Gastroesophageal sphincter (tissue), 4 donors: ENCODE measurements at regions not wholly inside any gene's neighbourhood (a gene's known extent, or its start where the extent isn't known, plus 50 kb on each side); places are given as distances from the start of the nearest gene placed in this dataset.
A peak's percentile ranks its signal among the peaks of the same experiment; 100 is the strongest.
"Not testable (repeated sequence)": the region's sequence is repeated elsewhere in the genome, so short reads cannot be mapped to it uniquely, and the experiment has no call there.

ENCODE experiments used
- ATAC-seq: fragments of 150-250 bp; one replicate; pipeline ENCODE4 v1.9.1; 2016; ENCODE audit warnings: mild to moderate bottlenecking, moderate library complexity
- H3K27ac ChIP-seq, 4 donors: fragments of 200-600 bp; sonication (generic) in 3 of 4; 1 replicate in 3 of 4; 2 replicates in 1 of 4; pipeline ENCODE4 v1.5.1; 2016 to 2019
- H3K27me3 ChIP-seq: fragments of 200-600 bp; sonication (generic); one replicate; pipeline ENCODE4 v1.5.1; 2019
- H3K36me3 ChIP-seq, 2 donors: fragments of 200-600 bp; sonication (generic); one replicate each; pipeline ENCODE4 v1.5.1; 2019; ENCODE audit warnings: control low read depth in 1 of 2
- H3K4me1 ChIP-seq, 3 donors: fragments of 200-600 bp; sonication (generic); 1 replicate in 2 of 3; 2 replicates in 1 of 3; pipeline ENCODE4 v1.5.1; 2016 to 2019; ENCODE audit warnings: control low read depth in 2 of 3
- H3K4me3 ChIP-seq, 2 donors: fragments of 200-600 bp; sonication (generic); one replicate each; pipeline ENCODE4 v1.5.1; 2019; ENCODE audit warnings: mild to moderate bottlenecking in 1 of 2, moderate library complexity in 1 of 2
- H3K9me3 ChIP-seq, 3 donors: fragments of 200-600 bp; sonication (generic); one replicate each; pipeline ENCODE4 v1.5.1; 2017 to 2019; ENCODE audit warnings: control low read depth in 2 of 3
- CTCF ChIP-seq, 4 experiments: fragments of 200-600 bp in 2 of 4; fragments of 450-650 bp in 2 of 4; sonication (generic) in 1 of 4; IDR thresholded peaks; one replicate each; pipeline ENCODE4 v1.5.1; 2017 to 2019; ENCODE audit warnings: antibody characterized with exemption in 4 of 4, mild to moderate bottlenecking in 2 of 4, moderate library complexity in 2 of 4
- EP300 ChIP-seq: sonication (generic); formaldehyde crosslinking; IDR thresholded peaks from one replicate; pipeline ENCODE4 v1.6.1; 2017; ENCODE audit warnings: antibody characterized with exemption, mild to moderate bottlenecking
- POLR2A ChIP-seq, 2 donors: fragments of 450-650 bp; IDR thresholded peaks; one replicate each; pipeline ENCODE4 v1.6.1; 2017; ENCODE audit warnings: antibody characterized with exemption in 2 of 2, mild to moderate bottlenecking in 2 of 2, moderate library complexity in 1 of 2
- POLR2AphosphoS5 ChIP-seq: sonication (generic); formaldehyde crosslinking; IDR thresholded peaks from one replicate; pipeline ENCODE4 v1.6.1; 2017; ENCODE audit warnings: antibody characterized with exemption
- WGBS, 2 donors: methylation state at CpG; one replicate each; pipeline ENCODE4 v1.1.5; 2018; ENCODE audit warnings: low coverage in 1 of 2; 5-methylcytosine and 5-hydroxymethylcytosine counted together

- TF ChIP-seq POLR2AphosphoS5 (no peak), POLR2A (IDR thresholded peaks at IDR 0.05) (no peak), EP300 (no peak), CTCF (IDR thresholded peaks at IDR 0.05) (no peak)
- H3K9me3 ChIP-seq: no peaks in the 10 kb centered on the region
- H3K27ac ChIP-seq: no peak overlapping the region
- WGBS, 2 donors: 72 to 73% methylated on average over 2 of the region's 2 CpGs
- ATAC-seq: no peak
- no peaks in the 10 kb centered on the region for H3K36me3 ChIP-seq
- H3K4me1 ChIP-seq: peaks cover 0 to 25% (median 0%) of the 10 kb centered on the region in 3 donors
- H3K4me3 ChIP-seq: no peak overlapping the region
- H3K27me3 ChIP-seq: no peaks in the 10 kb centered on the region
Observed at GRCh38 chr2:8123464-8123863, 558.4 kb upstream of the ID2 start.

- Histone ChIP-seq H3K4me3 (no peak overlapping the region), H3K27me3 (no peaks in the 10 kb centered on the region), H3K27ac (no peak overlapping the region), H3K4me1 (peaks cover 0 to 5% (median 0%) of the 10 kb centered on the region in 3 donors), H3K36me3 (no peaks in the 10 kb centered on the region), H3K9me3 (no peaks in the 10 kb centered on the region)
- 77 to 87% methylated on average over 10 to 12 of the region's 12 CpGs for WGBS, 2 donors
- no peak for TF ChIP-seq POLR2A (IDR thresholded peaks at IDR 0.05)
- no peak for TF ChIP-seq CTCF (IDR thresholded peaks at IDR 0.05)
- no peak for TF ChIP-seq EP300
- no peak for TF ChIP-seq POLR2AphosphoS5
- peak; percentile 84 for ATAC-seq
Observed at GRCh38 chr2:8125741-8126711, 555.8 kb upstream of the ID2 start.

DNA sequence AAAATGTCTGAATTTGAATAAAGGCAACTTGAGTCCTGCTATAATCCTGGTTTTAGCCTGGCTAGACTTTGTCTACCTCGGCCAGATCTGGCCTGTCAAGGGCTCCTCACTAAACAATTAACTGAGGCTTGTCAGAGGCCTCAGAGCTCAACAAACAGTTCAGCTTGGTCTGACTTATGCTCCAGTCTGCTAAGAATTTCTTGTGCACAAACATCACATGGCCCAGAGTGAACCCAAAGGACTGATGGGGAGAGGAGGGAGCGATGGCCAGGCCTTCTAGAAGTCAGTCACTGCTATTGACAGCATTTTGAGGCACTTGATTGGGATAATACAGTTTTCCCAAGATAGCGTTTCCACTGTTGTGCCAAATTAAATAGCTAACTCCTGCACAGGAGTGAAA, 555.1 kb upstream of the ID2 start:
- no peak for TF ChIP-seq CTCF (IDR thresholded peaks at IDR 0.05)
- TF ChIP-seq EP300: no peak
- TF ChIP-seq POLR2A (IDR thresholded peaks at IDR 0.05): no peak
- TF ChIP-seq POLR2AphosphoS5: no peak
- H3K4me1 ChIP-seq: peaks cover 0 to 4% (median 0%) of the 10 kb centered on the region in 3 donors
- no peaks in the 10 kb centered on the region for H3K36me3 ChIP-seq
- no peaks in the 10 kb centered on the region for H3K27me3 ChIP-seq
- WGBS, 2 donors: 80% methylated on average over 3 of the region's 3 CpGs; no CpG with 5 or more reads in 1 of the 2 donors
- H3K27ac ChIP-seq: no peak overlapping the region
- H3K4me3 ChIP-seq: no peak overlapping the region
- ATAC-seq: no peak
- H3K9me3 ChIP-seq: no peaks in the 10 kb centered on the region

DNA sequence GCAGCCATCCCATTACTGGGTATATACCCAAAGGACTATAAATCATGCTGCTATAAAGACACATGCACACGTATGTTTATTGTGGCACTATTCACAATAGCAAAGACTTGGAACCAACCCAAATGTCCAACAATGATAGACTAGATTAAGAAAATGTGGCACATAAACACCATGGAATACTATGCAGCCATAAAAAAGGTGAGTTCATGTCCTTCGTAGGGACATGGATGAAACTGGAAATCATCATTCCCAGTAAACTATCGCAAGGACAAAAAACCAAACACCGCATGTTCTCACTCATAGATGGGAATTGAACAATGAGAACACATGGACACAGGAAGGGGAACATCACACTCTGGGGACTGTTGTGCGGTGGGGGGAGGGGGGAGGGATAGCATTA, 550.4 kb upstream of the ID2 start:
- WGBS, 2 donors: 95 to 100% methylated on average over 2 to 4 of the region's 5 CpGs
- H3K9me3 ChIP-seq, H3K27ac ChIP-seq, H3K27me3 ChIP-seq, H3K36me3 ChIP-seq, H3K4me3 ChIP-seq, ATAC-seq: not testable (repeated sequence)
- peaks cover 0 to 19% (median 0%) of the 10 kb centered on the region in 3 donors for H3K4me1 ChIP-seq

- no peak for TF ChIP-seq POLR2AphosphoS5
- no peak for TF ChIP-seq POLR2A (IDR thresholded peaks at IDR 0.05)
- no peak for TF ChIP-seq EP300
- TF ChIP-seq CTCF (IDR thresholded peaks at IDR 0.05): no peak
- 72% methylated on average over 4 of the region's 14 CpGs; no CpG with 5 or more reads in 1 of the 2 donors for WGBS, 2 donors
- peaks cover 0 to 19% (median 0%) of the 10 kb centered on the region in 3 donors for H3K4me1 ChIP-seq
- no peak overlapping the region for H3K4me3 ChIP-seq
- H3K36me3 ChIP-seq: no peaks in the 10 kb centered on the region
- no peaks in the 10 kb centered on the region for H3K27me3 ChIP-seq
- no peak overlapping the region for H3K27ac ChIP-seq
- no peak for ATAC-seq
- no peaks in the 10 kb centered on the region for H3K9me3 ChIP-seq
Observed at GRCh38 chr2:8132351-8132831, 549.5 kb upstream of the ID2 start.
